ENCODE measurements at regions not wholly inside any gene's neighbourhood (a gene's known extent, or its start where the extent isn't known, plus 50 kb on each side); places are given as distances from the start of the nearest gene placed in this dataset.

- intact Hi-C loops (cut with micrococcal nuclease; ENCODE audit: unreplicated experiment): no loop called here
- no TSS peak for BruUV-seq (replicated peaks)
- no peak for TF ChIP-seq CTCF (conservative IDR thresholded peaks at IDR 0.05; ENCODE audit: low read length)
- TF ChIP-seq EZH2phosphoT487 (IDR thresholded peaks at IDR 0.05; ENCODE audit: borderline replicate concordance, low read depth, low read length): no peak
- Histone ChIP-seq H3K79me2 (ENCODE audit: insufficient read depth, low read depth, low read length) (no peaks in the 10 kb centered on the region), H3K9me2 (ENCODE audit: insufficient read depth, low read length) (0 out of 2 replicates have a peak, but pooled peaks cover 3% of the 10 kb centered on the region), H3K27ac (ENCODE audit: low read depth, low read length, poor library complexity, severe bottlenecking) (no peak overlapping the region), H2AFZ (ENCODE audit: low read length) (no peak overlapping the region), H3K4me3 (ENCODE audit: low read depth, low read length, poor library complexity, severe bottlenecking) (no peak overlapping the region), H3K4me2 (ENCODE audit: low read length) (no peak overlapping the region), H4K20me1 (ENCODE audit: insufficient read depth, low read length) (no peaks in the 10 kb centered on the region), H3K9me3 (ENCODE audit: low read length) (no peaks in the 10 kb centered on the region), H3K4me1 (ENCODE audit: insufficient read depth, low read length, poor library complexity, severe bottlenecking) (no peaks in the 10 kb centered on the region), H3K36me3 (ENCODE audit: insufficient read depth, low read length) (no peaks in the 10 kb centered on the region)
- ChIA-PET POLR2A (interaction anchor here (0.5 kb wide), 1 partner anchor 44 kb away, joined by 3 read pairs; no protein-coding TSS in a partner anchor), CTCF (ENCODE audit: unreplicated experiment) (no interaction called here)
- DNase-seq (ENCODE audit: low spot score): no peak
Measured at GRCh38 chr13:43979492-43979891, 99.8 kb downstream of the LACC1 start.

- Histone ChIP-seq H3K36me3 (ENCODE audit: insufficient read depth, low read length) (no peaks in the 10 kb centered on the region), H2AFZ (ENCODE audit: low read length) (no peak overlapping the region), H3K4me1 (ENCODE audit: insufficient read depth, low read length, poor library complexity, severe bottlenecking) (no peaks in the 10 kb centered on the region), H3K9me2 (ENCODE audit: insufficient read depth, low read length) (0 out of 2 replicates have a peak, but pooled peaks cover 3% of the 10 kb centered on the region), H3K9me3 (ENCODE audit: low read length) (no peaks in the 10 kb centered on the region), H3K27ac (ENCODE audit: low read depth, low read length, poor library complexity, severe bottlenecking) (no peak overlapping the region), H3K4me3 (ENCODE audit: low read depth, low read length, poor library complexity, severe bottlenecking) (no peak overlapping the region), H3K79me2 (ENCODE audit: insufficient read depth, low read depth, low read length) (no peaks in the 10 kb centered on the region), H4K20me1 (ENCODE audit: insufficient read depth, low read length) (no peaks in the 10 kb centered on the region), H3K4me2 (ENCODE audit: low read length) (no peak overlapping the region)
- ChIA-PET CTCF (ENCODE audit: unreplicated experiment) (no interaction called here), POLR2A (no interaction called here)
- BruUV-seq (replicated peaks): no TSS peak
- no peak for DNase-seq (ENCODE audit: low spot score)
- intact Hi-C loops (cut with micrococcal nuclease; ENCODE audit: unreplicated experiment): no loop called here
- TF ChIP-seq EZH2phosphoT487 (IDR thresholded peaks at IDR 0.05; ENCODE audit: borderline replicate concordance, low read depth, low read length) (no peak), CTCF (conservative IDR thresholded peaks at IDR 0.05; ENCODE audit: low read length) (no peak)
Measured at GRCh38 chr13:43980587-43980986, 100.9 kb downstream of the LACC1 start.

- Histone ChIP-seq H3K4me3 (ENCODE audit: low read depth, low read length, poor library complexity, severe bottlenecking) (no peak overlapping the region), H3K79me2 (ENCODE audit: insufficient read depth, low read depth, low read length) (no peaks in the 10 kb centered on the region), H3K4me1 (ENCODE audit: insufficient read depth, low read length, poor library complexity, severe bottlenecking) (no peaks in the 10 kb centered on the region), H2AFZ (ENCODE audit: low read length) (no peak overlapping the region), H3K27ac (ENCODE audit: low read depth, low read length, poor library complexity, severe bottlenecking) (no peak overlapping the region), H3K4me2 (ENCODE audit: low read length) (no peak overlapping the region), H4K20me1 (ENCODE audit: insufficient read depth, low read length) (no peaks in the 10 kb centered on the region), H3K36me3 (ENCODE audit: insufficient read depth, low read length) (no peaks in the 10 kb centered on the region), H3K9me2 (ENCODE audit: insufficient read depth, low read length) (0 out of 2 replicates have a peak, but pooled peaks cover 3% of the 10 kb centered on the region), H3K9me3 (ENCODE audit: low read length) (no peaks in the 10 kb centered on the region)
- no peak for DNase-seq (ENCODE audit: low spot score)
- intact Hi-C loops (cut with micrococcal nuclease; ENCODE audit: unreplicated experiment): no loop called here
- TF ChIP-seq CTCF (conservative IDR thresholded peaks at IDR 0.05; ENCODE audit: low read length): peak; percentile 47; the same call in 1 of the 2 replicates
- TF ChIP-seq EZH2phosphoT487 (IDR thresholded peaks at IDR 0.05; ENCODE audit: borderline replicate concordance, low read depth, low read length): no peak
- POLR2A ChIA-PET: no interaction called here
- no TSS peak for BruUV-seq (replicated peaks)
- CTCF ChIA-PET (ENCODE audit: unreplicated experiment): no interaction called here
Measured at GRCh38 chr13:43981091-43981490, 101.4 kb downstream of the LACC1 start.

Measured in OCI-LY7 (cell line).